AG20443 (cell line): ENCODE measurements at regions not wholly inside any gene's neighbourhood (a gene's known extent, or its start where the extent isn't known, plus 50 kb on each side); places are given as distances from the start of the nearest gene placed in this dataset.

Experiments used
- DNase-seq: peaks from one replicate; pipeline ENCODE4 v3.0.0; 2012; ENCODE audit warnings: low spot score, mixed read lengths

DNA sequence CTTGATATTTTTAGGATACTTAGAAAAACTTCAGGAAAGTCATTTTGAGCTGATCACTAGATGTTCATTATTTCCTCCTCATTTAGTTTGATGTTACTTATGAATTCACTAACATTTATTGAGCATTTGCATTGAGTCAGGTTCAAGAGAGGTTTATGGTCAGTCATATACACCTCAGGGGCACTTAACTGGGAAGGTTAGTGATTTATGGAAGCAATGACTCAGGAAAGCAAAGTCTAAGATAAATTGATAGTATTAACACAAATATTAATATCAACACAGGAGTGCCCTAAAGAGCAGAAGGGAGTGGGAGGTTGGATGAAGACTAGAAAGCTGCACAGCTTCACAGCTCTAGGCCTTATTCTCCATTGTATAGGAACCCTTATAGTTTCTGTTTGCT lies 177.0 kb upstream of the TNFAIP3 start:
- DNase-seq = no peak

DNA sequence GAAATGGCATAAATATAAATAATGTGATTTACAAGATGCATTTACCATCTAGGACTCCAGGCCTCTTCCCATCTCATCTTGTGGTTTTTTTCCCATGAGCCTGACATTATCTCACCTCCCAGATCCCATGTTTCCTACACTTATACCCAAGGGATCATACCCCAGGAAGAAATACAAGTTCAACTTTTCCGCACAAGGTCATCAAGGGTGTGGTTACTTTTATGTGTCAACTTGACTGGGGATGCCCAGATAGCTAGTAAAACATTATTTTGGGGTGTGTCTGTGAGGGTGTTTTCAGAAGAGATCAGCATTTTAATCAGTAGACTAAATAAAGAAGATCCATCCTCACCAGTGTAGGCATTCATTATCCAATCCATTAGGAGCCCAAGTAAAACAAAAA lies 176.3 kb upstream of the TNFAIP3 start:
- no peak for DNase-seq

DNA sequence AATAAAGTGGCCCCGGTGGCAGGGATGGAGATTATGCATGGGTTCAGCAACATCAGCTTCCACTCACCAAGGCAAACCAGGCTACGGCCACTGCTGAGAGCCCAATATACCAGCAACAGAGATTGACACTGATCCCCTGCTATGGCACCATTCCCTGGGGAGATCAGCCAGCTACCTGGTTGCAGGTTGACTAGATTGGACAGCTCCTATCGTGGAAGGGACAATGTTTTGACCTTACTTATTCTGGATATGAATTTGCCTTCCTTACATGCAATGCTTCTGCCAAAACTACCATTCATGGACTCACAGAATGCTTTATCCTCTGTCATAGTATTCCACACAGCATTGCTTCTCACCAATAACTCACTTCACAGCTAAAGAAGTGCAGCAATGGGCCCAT lies 174.8 kb upstream of the TNFAIP3 start:
- no peak for DNase-seq

DNA sequence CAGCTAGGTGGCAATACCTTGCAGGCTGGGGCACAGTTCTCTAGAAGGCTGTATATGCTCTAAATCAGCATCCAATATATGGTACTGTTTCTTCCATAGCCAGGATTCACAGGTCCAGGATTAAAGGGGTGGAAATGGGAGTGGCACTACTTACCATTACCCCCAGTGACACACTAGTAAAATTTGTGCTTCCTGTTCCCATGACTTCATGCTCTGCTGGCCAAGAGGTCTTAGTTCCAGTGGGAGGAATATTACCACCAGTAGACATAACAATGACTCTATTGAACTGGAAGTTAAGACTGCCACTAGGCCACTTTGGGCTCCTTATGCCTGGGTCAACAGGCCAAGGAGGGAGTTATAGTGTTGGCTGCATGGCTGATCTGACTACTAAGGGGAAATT lies 174.3 kb upstream of the TNFAIP3 start:
- peak; percentile 16 for DNase-seq

DNA sequence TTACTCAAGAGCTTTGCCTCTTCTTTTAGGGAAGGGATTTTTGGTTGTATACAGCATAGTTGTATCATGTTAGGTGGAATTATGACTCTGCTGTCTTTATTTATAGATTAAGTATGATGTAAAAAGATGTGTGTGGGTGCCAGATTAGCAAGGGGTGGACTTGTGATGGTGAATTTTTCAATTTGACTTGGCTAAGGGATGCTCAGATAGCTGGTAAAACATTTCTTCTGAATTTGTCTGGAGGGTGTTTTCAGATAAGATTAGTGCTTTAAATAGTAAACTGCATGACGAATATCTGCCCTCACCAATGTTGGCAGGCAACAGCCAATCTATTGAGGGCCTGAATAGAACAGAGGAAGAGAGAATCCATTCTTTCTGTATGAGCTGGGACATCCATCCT lies 173.3 kb upstream of the TNFAIP3 start:
- no peak for DNase-seq

DNA sequence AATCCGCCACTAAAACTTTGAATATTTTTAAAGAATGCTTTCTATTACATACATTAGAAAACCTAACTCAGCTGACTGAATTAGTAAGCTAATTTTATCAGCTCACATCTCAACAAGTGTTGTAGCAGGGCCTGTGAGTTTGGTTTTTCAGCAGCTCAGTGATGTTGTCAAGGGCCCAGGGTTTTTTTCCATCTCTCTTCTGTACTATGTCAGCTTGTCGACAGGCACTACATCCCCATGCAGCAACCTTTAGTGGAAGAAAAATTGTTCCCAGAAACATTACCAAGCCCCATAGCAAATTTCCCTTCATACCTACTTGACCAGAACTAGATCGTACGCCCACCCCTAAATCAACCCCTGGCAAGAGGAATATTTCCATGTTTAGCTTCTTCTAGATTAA lies 170.3 kb upstream of the TNFAIP3 start:
- no peak for DNase-seq

DNA sequence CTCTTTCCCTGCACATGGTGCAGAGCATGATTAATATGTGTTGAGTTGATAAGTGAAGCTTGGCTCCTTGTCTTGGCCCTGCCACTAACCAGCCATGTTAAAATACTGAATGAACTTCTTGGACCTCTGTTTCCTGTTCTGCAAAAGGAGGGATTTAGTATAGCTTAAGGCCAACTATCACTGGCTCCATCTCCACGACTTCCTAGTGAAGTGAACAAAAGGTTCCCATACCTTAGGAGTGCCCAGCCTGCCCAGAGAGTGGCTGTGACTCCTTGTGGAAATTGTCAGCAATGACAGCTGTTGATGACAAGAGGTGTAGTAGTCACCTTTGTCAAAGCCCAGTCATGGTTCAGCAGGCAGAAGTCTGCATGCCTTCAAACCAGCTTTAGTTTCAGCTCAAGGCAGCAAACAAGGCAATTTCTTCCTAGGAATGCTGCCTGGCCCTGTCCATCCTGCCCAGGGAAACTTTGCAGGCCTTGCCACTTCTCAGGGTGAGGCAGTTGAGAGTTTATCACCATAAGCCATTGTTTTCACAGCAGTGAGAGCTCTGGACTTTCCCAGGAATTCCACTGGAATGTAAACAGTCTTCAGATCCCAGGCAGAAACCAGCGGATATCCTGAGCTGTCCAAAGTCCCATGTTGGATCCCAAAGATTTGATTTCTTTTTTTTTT lies 169.7 kb upstream of the TNFAIP3 start:
- peak; percentile 77 for DNase-seq

DNA sequence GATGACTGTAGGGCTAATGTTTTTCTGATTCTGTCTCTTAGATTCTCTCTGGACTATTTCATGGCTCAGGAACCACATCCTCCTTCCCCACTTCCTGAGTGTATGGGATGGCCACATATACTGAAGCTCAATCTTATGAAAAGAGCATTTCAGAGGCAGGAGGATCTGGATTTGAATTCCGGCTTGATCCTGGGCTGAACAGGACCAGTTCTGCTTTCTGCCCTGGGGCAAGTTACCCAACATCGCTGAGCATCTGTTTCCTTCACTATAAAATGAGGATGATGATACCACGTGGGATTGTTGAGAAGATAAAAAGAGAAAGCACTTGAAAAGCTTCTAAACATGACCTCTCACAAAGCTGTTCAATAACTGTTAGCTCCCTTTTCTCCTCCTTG lies 168.4 kb upstream of the TNFAIP3 start:
- DNase-seq = no peak

DNA sequence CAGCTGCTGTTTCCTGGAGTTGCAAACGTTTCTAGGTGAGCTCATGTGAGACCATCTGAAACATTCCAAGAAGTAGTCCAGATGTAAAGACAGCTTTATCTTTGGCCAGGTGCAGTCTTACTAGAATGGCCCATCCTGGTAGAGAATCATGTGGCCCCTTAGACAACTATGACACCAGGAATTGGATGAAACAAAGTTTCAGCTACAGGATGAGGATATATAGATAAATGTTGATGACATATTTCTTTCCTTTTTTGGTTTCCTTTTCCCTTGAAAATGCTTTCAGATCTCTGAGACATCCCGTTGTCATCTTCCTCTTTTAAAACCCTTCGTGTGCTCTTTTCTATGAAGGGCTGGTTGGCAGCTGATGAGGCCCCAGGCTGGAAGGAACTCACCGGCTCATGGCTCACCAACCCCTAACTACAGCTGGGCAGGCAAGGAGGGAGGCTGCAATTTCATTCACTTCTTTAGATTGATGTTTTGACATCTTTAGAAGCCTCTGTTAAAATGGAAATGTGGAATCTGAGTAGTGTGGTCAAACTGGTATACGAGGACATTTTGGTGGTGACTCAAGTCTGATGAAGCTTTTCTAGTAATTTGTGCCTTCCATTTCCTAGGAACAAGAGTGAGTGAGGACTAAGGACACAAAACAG lies 167.9 kb upstream of the TNFAIP3 start:
- DNase-seq = peak; percentile 21

DNA sequence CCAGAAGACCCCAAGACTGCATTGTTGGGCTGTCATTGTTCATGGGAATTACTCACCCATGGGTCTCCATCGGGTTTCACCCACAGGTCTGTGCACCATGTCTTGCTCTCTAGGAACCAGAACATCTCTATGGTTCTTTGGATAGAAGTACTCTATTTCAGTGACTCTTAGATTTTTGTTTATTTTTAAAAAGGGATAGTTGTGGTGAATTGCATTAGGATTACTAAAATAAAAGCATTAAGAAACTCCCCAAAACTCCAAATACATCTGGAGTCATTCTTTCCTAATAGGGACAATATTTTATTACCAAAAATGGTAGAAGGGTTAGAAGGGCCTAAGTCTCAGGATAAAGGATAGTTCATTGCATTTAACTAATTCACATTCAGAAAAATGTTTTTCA lies 166.9 kb upstream of the TNFAIP3 start:
- no peak for DNase-seq

DNA sequence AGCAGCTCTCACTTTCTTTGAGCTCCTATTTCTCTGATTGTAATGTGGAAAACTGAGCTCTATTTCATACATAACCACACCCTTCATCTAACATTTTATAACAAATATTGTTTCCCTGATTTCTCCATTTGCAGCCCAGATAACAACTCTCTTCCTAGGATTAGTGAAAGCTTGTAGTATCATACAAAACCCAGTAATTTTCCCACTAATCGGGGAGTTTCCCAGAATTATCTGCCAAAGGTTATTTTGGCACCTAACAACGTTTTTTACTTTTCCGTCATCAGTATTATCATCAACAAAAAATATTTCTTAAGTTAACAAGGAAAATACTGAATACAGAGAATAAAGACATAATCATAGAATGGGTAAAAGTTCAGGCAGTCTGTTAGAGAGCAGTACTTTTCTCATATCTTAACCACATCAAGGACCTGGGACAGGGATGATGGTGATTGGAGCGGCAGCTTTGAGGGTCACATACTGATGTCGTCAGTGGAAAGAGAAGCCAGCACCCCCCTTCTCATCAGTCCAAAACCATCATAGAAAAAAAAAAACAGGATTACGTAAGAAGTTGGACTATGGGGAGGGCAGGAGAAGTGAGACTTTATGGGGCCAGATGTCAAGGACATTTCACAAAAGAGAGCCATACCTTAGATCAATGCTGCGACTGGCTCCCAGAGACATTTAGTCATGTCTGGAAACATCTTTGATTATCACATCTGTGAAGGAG lies 166.1 kb upstream of the TNFAIP3 start:
- no peak for DNase-seq

DNA sequence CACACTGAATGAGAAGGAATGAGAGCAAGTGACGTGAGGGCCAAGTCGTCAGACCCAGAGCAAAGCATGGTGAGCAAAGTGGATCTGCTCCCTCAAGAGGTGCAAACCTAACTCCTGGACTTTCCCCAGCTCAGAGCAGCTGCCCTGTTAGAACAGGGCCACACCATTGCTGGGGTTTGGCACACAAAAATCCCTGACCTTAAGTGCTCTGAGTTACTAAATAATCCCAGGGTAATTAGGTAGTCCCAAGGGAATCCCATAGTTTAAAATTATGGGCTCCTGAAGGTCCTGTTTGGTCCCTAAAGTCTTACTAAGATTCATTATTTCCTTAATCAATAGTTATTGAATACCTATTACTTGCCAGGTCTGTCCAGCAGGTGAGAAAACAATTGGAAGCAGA lies 165.1 kb upstream of the TNFAIP3 start:
- DNase-seq = no peak

DNA sequence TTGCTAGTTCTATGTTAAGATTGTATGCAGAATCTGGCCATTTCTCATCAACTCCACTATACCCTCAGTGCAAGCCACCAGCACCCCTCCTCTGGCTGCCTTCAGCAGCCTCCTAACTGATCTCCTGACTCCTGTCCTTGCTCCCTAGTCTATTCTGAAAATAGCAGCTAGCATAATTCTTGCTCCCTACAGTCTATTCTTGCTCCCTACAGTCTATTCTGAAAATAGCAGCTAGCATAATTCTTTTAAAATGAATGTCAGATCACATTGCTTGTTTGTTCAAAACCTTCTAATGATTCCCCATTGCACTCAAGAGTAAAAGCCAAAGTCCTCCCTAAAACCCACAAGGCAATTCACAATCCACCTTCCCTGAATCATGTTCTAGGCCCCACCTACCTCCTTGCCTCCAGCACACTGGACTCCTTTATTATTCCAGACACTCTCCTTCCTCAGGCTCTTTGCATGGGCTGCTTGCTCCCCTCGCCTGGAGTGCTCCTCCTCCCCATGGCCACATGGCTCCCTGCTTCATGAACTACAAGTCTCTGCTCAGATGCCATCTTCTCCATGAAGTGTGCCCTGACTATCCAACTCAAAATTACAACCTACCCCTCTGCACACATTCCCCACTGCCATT lies 164.2 kb upstream of the TNFAIP3 start:
- DNase-seq = no peak

DNA sequence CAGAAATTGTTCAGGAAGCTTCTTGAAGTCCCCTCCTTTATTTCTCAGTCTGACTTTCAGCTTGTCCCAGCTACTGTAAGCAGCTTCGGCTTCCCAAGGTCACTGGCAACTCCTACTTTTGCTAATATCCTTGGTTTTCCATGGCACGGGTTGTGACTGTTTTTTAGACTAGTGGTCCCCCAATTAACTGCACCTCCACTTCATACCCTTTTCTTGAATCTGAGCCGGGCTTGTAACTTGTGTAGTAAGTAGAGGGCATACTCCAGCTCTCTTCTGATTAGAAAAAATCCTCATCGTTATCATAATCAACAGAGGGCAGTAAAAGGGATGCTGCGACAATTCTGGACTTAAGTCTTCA lies 162.3 kb upstream of the TNFAIP3 start:
- no peak for DNase-seq

DNA sequence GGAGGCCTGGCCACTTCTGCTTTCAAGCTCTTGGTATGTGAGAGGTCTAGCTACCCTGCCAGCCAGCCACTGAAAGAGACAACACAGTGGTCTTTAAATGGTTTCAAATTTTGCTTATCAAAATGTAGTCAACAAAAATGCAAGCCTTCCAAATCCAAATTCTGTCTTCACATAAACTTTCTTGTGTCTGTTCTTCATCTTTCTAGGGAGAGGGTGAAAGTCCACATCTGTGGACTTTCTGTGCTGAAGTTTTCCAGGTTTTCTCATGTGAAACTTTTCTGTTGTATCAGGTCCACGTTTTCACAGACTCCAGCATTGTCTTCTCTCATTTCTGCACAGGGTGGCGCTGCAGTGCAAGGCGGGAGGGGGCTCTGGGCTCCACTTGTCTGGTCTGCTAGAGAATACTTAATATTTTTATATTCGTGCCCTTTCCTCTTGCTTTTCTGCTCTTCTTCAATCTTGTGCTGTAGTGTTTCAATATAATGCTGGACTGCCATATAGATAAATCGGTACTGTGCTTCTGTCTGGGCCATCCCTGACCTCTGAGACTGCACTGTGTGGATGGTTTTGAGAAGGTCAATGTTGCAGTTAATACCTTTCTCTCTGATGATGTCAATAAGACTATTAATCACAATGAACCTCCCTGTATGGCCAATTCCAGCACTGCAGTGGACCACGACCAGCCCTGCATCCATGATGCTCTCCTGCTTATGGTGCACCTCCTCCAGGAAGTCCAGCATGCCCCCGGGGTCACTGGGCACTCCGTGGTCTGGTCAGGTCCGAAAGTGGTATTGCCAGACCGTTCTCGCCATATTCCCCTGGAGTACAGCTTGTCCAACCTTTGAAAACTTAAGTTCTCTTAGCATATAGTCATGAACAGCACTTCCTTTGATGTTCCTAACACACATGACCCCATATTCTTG lies 161.6 kb upstream of the TNFAIP3 start:
- DNase-seq = peak; percentile 81

DNA sequence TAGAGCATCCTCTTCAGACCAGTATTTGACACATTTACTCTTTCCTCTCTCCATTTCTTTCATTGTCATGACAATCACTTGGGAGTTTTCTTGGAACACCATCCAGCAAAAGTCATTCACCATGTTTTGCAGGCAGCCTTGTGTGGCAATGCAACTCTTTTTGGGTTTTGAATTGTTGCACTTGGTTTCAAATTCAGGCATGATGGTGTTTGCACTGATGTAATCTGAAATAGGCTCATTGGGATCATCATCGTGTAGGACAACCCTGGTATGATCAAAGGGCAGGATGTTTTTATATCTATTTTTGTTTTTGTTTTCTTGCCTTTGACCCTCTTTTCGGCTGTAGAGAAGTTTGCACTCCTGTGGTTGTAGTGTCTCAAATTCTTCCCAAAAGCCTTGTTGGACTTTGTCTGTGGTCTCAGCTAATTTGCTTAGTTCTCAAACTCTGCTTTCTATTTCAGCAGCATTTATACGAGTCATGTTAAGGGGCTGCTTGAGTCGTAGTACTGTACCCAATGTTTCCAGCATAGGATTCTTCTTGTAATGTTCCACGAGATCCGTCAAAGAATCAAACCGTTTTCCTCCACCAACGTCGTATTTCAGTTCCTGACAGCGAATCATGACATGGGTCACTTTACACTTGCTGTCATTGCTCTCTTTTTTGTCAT lies 160.8 kb upstream of the TNFAIP3 start:
- DNase-seq = no peak

DNA sequence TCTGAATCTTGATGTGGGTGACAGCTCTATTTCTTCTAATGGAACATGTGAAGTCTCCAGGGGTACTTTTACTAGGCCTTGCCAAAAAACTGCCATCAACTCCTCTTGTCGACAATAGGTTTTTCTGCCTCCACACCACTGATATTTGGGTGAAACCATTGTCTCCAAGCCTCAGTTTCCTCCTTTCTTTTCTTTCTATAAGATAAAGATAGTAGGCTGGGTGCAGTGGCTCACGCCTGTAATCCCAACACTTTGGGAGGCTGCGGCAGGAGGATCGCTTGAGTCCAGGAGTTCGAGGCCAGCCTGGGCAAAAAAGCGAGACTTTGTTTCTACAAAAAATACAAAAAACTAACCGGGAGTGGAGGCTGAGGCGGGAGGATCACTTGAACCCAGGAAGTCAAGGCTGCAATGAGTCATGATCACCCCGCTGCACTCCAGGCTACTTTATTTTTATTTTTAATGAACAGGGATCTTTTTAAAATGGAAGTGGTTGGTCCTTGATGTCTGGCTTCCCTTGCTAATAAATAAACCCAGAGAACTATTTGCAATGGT lies 159.9 kb upstream of the TNFAIP3 start:
- DNase-seq = no peak

DNA sequence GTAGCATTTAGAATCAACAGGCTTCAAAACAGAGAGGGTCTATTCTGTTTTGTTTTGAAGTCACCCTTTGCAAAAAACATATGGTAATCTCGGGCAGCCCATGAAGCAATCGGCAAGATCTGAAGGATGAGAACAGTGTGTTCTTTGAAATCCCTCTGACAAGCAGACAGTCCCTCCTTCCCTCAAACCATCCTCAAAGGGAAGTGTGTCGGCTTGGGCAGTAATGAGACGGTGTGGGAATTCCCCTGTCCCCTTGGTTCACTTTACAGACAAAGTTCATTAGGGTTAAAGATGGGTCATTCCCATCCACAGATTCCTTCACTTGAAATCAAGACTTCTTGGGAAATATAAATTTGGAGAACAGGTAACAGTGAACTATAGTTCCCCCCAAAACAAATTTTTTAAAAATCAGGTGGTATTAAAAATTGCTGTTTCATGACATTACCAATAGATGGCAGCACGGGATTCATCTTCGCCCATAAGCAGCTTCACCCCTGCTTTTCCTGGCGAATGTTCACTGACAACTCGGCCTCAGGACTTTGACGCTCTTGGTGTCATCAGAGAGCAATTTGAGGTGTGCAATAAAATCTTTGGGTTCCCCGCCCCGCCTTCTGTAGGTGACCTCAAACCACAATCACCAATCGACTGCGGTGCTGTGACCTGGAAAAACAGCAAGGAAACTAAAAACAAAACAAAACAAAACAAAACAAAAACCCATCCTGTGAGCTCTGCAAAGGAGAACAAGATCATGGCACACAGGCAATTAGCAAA lies 159.3 kb upstream of the TNFAIP3 start:
- peak; percentile 75 for DNase-seq

DNA sequence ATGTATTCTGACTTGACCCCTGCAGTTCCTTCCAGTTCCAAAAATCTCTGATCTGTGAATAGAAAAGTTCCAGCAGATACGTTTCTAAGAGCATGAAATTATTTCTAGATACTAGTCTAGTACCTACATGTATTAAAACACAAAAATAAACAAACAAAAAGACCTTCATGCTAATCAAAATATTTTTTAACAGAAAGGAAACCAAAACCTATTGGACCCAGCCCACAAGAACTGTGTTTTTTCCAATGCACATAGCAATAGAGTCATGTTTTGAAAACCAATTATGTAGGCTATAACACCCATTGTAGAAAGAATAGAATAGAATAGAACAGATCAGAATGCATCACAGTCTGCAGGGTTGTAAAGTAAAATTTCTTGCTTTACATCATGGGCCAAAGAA lies 158.6 kb upstream of the TNFAIP3 start:
- no peak for DNase-seq
